Lung (tissue), 11 donors: ENCODE measurements at regions not wholly inside any gene's neighbourhood (a gene's known extent, or its start where the extent isn't known, plus 50 kb on each side); places are given as distances from the start of the nearest gene placed in this dataset.

Experiments used
- ATAC-seq: fragments of 200-7000 bp; cut with Tn5 transposase; one replicate; pipeline ENCODE4 v1.9.1; 2020; ENCODE audit warnings: moderate number of reproducible peaks; ENCODE audit not compliant: insufficient read depth, low FRiP score
- DNase-seq, 3 donors: peaks; one replicate each; pipeline ENCODE4 v3.0.0-alpha.2; 2013 to 2017
- H3K27ac ChIP-seq, 2 donors: one replicate each; pipeline ENCODE4 v1.5.1; 2013; ENCODE audit warnings: mild to moderate bottlenecking in 2 of 2, moderate library complexity in 2 of 2, control low read depth in 1 of 2, inconsistent platforms in 1 of 2, low read depth in 1 of 2, low read length in 1 of 2
- H3K27me3 ChIP-seq, 3 donors: one replicate each; pipeline ENCODE4 v1.5.1; 2013; ENCODE audit warnings: low read length in 2 of 3; ENCODE audit not compliant: control insufficient read depth in 3 of 3, insufficient read depth in 3 of 3
- H3K36me3 ChIP-seq, 4 donors: one replicate each; pipeline ENCODE4 v1.5.1; 2013; ENCODE audit warnings: low read length in 4 of 4, mild to moderate bottlenecking in 1 of 4, moderate library complexity in 1 of 4; ENCODE audit not compliant: control insufficient read depth in 4 of 4, insufficient read depth in 4 of 4
- H3K4me1 ChIP-seq, 5 donors: one replicate each; pipeline ENCODE4 v1.5.1; 2013; ENCODE audit warnings: low read length in 5 of 5, mild to moderate bottlenecking in 2 of 5, moderate library complexity in 1 of 5; ENCODE audit not compliant: control insufficient read depth in 5 of 5, insufficient read depth in 5 of 5
- H3K4me3 ChIP-seq: one replicate; pipeline ENCODE4 v1.5.1; 2013; ENCODE audit warnings: mild to moderate bottlenecking, control low read depth, moderate library complexity
- H3K9ac ChIP-seq, 2 donors: one replicate each; pipeline ENCODE4 v1.5.1; 2013; ENCODE audit warnings: low read length in 2 of 2, control low read depth in 1 of 2; ENCODE audit not compliant: insufficient read depth in 1 of 2
- H3K9me3 ChIP-seq, 4 donors: one replicate each; pipeline ENCODE4 v1.5.1; 2013; ENCODE audit warnings: low read length in 3 of 4, mild to moderate bottlenecking in 1 of 4, moderate library complexity in 1 of 4; ENCODE audit not compliant: control insufficient read depth in 4 of 4, insufficient read depth in 3 of 4
- WGBS, 2 donors: extraction: QIAGEN DNeasy Blood & Tissue Kit; methylation state at CpG; one replicate each; pipeline ENCODE4 v1.1.7; 2013; 5-methylcytosine and 5-hydroxymethylcytosine counted together
- TF ChIP-seq, protein P1 (sequence below): IDR thresholded peaks from 2 replicates; pipeline ENCODE4 v1.5.1; 2012; ENCODE audit warnings: mild to moderate bottlenecking; ENCODE audit errors: control extremely low read depth, extremely low read depth
- donor health status: control.
- donor health status: control.
- donor health status: Bipolar disorder and iron deficiency.
- donor health status: healthy.
- donor health status: DM: yes; HTN: yes; CAD: no.

DNA sequence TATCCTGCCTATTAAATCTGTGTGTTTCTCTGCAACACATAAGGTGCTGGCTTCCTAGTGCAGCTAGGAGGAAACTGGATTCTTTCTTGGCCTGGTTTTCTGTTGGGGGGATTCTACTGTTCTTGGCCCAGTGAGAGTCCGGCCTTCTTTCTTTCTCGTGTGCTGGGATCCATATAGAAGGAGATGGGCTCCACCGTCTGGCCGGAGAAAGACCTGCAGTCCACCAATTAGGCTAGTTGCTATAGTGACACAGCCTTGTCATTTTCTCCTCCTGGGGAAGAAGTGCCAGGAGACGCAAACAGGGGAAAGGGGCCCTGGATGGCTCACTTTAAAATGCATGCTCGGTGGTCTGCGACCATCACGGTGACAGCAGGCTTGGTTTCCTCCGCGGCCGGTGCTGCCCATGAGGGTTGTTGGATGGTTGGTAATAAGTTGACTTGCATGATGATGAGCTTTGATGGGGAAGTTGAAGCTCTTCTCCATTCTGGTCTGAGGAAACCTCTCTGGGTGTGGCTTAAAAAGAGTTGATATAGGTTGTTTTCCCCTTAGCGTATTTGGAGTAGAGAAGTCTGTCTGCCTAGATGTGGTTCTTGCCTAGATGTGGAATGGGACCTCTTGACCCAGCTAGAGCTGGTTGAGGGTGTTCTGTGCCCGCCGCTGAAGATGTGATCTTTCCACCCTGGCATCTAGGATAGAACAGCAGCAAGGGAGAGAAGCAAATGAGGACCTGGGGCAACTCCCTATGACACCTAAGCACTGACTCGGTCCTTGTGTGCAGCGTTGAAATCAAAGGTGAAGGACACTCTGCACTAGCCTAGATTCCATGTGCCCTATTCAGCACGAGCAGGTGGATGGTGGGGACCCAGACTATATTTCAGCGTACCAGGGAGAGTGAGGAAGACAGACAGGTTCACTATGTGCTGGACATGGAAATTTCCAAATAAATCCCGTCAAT lies 1335.0 kb downstream of the BRD1 start:
- H3K4me1 ChIP-seq: peaks cover 0 to 18% (median 0%) of the 10 kb centered on the region in 5 donors
- peaks cover 0 to 27% (median 3%) of the 10 kb centered on the region in 3 donors for H3K27me3 ChIP-seq
- TF ChIP-seq, protein P1, sequence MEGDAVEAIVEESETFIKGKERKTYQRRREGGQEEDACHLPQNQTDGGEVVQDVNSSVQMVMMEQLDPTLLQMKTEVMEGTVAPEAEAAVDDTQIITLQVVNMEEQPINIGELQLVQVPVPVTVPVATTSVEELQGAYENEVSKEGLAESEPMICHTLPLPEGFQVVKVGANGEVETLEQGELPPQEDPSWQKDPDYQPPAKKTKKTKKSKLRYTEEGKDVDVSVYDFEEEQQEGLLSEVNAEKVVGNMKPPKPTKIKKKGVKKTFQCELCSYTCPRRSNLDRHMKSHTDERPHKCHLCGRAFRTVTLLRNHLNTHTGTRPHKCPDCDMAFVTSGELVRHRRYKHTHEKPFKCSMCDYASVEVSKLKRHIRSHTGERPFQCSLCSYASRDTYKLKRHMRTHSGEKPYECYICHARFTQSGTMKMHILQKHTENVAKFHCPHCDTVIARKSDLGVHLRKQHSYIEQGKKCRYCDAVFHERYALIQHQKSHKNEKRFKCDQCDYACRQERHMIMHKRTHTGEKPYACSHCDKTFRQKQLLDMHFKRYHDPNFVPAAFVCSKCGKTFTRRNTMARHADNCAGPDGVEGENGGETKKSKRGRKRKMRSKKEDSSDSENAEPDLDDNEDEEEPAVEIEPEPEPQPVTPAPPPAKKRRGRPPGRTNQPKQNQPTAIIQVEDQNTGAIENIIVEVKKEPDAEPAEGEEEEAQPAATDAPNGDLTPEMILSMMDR: peak; percentile 74
- no peak overlapping the region for H3K4me3 ChIP-seq
- no peaks in the 10 kb centered on the region for H3K9me3 ChIP-seq
- peak; percentile 86 to 92 (median 90) for DNase-seq
- no peak for ATAC-seq
- no peak overlapping the region for H3K27ac ChIP-seq
- H3K36me3 ChIP-seq: no peaks in the 10 kb centered on the region
- WGBS, 2 donors: 35% methylated on average over 19 of the region's 19 CpGs
- H3K9ac ChIP-seq: no peak overlapping the region

DNA sequence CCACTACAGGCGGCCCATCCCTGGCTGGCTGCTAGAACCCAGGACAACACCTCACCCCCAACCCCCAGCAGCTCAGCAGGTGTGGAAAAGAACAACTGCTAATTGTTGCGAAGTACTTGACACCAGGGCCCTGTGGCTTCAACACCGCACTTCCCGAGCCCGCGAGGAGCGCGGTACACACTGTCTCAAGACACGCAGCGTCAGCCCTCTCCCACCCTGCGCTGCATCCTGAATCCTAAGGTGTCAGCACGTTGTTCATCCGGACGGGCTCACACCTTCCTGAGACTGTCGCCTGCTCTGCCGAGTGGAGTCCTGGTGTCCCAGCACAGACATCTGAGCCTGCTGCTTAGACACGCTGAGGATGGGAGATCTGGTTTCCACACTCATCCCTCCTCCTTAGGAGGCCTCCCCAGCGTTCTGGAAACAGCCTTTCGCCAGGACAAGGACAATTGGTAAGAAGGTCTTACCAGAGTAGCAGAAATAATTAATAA lies 1336.2 kb downstream of the BRD1 start:
- Histone ChIP-seq H3K27ac (no peak overlapping the region), H3K27me3 (peaks cover 0 to 36% (median 9%) of the 10 kb centered on the region in 3 donors), H3K4me3 (no peak overlapping the region), H3K4me1 (peaks cover 0 to 18% (median 0%) of the 10 kb centered on the region in 5 donors), H3K36me3 (no peaks in the 10 kb centered on the region), H3K9ac (no peak overlapping the region), H3K9me3 (peaks cover 0 to 4% (median 0%) of the 10 kb centered on the region in 4 donors)
- 28 to 40% methylated on average over 19 of the region's 19 CpGs for WGBS, 2 donors
- no peak for ATAC-seq
- TF ChIP-seq, protein P1: no peak
- DNase-seq: no peak

DNA sequence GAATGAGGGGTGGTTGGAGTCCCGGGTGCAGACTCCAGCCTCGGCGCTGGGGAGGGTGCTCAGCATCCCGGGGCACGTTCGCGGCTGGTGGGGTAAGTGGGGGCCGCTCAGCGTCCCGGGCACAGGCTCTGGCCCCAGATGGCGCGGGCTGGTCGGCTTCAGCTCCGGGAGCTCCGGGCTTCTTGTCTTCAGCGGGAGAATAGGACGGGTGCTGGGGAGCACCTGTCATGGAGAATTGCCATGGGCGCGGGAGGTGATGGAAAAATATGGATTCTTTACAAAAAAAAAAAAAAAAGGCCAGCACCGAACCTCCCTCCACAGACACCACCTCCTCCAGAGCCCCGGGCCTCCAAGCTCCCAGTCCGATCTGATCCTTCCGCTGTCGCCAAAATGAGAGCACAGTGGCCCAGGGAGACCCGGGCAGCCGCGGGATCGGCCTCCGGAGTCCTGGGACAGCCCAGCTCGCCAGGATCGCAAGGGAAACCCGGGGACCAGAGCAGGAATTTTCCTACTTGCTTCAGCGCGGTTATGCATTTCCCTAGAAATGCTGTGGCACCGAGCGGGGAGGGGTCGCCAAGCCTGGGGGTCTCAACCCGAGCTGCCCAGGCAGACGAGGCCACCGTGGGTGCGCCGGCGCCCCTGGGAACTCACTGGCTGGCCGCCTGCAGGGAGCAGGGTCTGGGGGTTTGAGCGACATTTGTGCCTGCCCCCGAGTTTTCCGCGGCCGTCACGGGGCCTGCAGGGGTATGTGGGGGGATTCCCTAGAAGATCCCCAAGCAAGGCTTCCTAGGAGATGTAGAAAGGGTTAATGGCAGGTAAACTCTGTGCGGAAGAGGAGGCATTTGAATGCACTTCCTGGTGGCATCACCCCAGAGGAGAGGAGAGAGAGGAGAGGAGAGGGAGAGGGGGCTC lies 1336.9 kb downstream of the BRD1 start:
- H3K4me3 ChIP-seq: peak overlapping the region; percentile 35

More for the DNA sequence above, 1336.9 kb downstream of the BRD1 start:
- 5 to 9% methylated on average over 50 to 51 of the region's 51 CpGs for WGBS, 2 donors
- no peak for ATAC-seq
- H3K27me3 ChIP-seq: peaks cover 0 to 36% (median 13%) of the 10 kb centered on the region in 3 donors
- peaks cover 0 to 18% (median 0%) of the 10 kb centered on the region in 5 donors for H3K4me1 ChIP-seq
- H3K9ac ChIP-seq: no peak overlapping the region
- H3K36me3 ChIP-seq: no peaks in the 10 kb centered on the region
- DNase-seq: no peak
- H3K9me3 ChIP-seq: peaks cover 0 to 4% (median 0%) of the 10 kb centered on the region in 4 donors
- no peak overlapping the region for H3K27ac ChIP-seq
- TF ChIP-seq, protein P1: no peak
